HG03060 (cell line): ENCODE measurements at regions not wholly inside any gene's neighbourhood (a gene's known extent, or its start where the extent isn't known, plus 50 kb on each side); places are given as distances from the start of the nearest gene placed in this dataset.
"Not testable (repeated sequence)": the region's sequence is repeated elsewhere in the genome, so short reads cannot be mapped to it uniquely, and the experiment has no call there.

Experiments used
- ATAC-seq: cut with Tn5 transposase; IDR thresholded peaks from one replicate; pipeline ENCODE4 v1.9.1; 2021; ENCODE audit warnings: low read depth, moderate number of reproducible peaks; ENCODE audit not compliant: unreplicated experiment

DNA sequence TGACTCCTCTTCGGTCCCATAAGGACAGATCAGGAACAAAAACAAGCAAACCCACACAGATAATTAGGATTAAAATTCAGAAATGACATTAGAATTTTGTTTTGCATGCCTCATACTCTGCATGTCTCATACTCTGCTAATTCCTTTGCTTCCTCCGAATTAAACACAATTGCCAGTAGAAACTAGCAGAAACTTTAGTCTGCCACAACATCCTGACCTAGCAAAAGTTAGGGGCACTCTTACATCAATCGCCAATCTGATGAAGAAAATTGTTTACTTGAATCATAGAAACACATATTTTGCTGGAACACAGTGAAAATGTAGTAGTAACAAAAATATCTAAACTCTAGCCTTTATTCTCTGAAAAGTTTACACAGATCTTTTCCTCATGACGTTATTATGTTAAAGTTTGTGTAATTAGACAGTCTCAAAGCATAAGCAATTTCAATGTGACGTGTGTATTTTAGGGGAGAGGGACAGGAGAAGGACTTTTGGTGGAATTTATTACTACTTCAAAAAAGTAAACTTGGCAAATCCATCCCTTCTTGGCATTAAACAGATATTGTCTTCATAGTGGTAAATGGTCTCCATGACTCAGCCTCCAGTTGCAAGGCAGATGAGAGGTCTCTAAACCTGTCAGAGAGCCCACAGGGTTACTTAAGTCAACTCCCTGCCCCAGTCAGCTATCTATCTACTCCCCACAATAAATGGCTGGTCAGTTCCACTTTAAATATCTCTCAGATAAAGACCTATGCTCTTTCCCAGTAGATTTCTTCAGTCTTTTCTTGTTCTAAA is 249.8 kb upstream of the UBASH3B start:
- no peak for ATAC-seq

DNA sequence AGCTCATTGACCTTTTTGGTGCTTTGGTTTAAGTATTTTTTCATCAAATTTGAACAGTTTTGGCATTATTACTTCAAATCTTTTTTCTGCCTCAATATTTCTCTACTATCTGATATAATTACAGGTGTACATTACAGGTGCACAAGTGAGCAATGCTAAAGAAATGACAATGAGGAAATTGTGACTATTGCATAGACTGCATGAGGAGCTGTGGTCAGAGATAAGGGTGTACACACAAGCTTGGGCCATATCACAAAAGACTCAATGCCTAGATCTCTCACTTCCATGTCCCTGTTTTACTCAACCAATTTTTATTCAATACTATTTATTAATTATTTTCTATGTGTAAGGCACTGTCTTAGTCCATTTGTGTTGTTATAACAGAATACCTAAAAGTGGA is 251.0 kb upstream of the UBASH3B start:
- no peak for ATAC-seq

DNA sequence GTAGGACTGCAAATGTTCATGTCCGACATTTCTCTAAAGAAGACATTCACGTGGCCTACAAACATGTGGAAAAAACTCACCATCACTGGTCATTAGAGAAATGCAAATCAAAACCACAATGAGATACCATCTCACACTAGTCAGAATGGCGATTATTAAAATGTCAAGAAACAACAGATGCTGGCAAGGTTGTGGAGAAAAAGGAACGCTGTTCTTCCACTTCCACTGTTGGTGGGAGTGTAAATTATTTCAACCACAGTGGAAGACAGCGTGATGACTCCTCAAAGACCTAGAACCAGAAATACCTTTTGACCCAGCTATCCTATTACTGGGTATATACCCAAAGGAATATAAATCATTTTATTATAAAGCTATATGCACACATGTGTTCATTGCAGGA is 253.9 kb upstream of the UBASH3B start:
- ATAC-seq: not testable (repeated sequence)

DNA sequence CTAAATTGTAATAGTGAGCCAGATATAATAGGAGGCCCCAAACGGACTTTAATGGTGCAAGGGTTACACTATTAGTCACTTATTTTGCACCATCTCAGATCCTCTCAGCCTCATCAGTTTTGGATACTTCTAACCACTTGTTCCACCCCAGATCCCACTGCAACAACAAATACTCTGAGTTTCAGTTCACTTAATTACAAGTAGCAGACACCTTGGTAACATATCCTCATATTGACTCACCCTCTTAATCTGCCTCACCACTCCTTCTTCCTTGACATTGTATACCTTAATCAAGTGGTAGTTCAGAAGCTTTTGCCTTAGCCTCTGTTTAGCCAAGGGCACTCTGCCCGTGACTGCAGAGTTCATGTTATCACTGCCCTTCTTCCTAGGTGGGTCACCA is 256.1 kb upstream of the UBASH3B start:
- ATAC-seq: peak; percentile 82

DNA sequence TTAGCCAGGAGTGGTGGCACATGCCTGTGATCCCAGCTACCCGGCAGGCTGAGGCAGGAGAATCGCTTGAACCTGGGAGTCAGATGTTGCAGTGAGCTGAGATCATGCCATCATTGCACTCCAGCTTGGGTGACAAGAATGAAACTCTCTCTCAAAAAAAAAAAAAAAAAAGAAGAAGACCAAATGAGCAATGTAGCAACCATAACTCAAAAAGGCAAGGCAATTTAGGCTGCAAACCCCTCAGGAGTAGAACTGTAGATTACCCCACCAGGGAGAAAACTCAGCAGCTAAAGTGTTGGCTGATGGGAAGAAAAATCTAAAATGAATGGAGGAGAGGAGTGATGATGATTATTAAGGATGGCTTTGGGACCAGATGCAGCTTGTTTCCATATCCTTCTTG is 256.7 kb upstream of the UBASH3B start:
- no peak for ATAC-seq

DNA sequence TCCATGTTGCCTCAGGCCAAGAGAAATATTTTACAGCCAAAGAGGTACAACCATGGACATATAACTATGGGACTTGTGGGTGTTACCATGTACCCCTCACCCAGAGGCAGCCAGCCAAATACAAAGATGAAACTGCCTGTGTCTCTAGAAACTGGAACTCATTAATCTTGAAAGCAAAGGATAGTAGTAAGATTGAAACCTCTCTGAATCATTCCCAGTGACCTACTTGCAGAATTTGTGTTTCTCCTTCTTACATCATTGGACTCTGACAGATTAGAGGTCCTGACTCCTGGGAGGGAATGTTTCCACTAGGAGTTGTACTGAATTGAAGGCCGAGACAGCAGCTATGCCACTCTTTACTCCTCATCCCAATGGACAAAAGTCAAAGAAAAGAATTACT is 257.4 kb upstream of the UBASH3B start:
- no peak for ATAC-seq

- ATAC-seq: no peak
These were observed 260.2 kb upstream of the UBASH3B start for GRCh38 chr11:122395282-122395681.

GRCh38 chr11:122394313-122394712 is 261.2 kb upstream of the UBASH3B start:
- ATAC-seq: no peak

- no peak for ATAC-seq
These were observed 262.2 kb upstream of the UBASH3B start for GRCh38 chr11:122393209-122393860.

- no peak for ATAC-seq
These were observed 263.0 kb upstream of the UBASH3B start for GRCh38 chr11:122392508-122392907.

GRCh38 chr11:122391049-122391448 is 264.5 kb upstream of the UBASH3B start:
- no peak for ATAC-seq

GRCh38 chr11:122383186-122383585 is 267.2 kb upstream of the BLID start:
- ATAC-seq: no peak

DNA sequence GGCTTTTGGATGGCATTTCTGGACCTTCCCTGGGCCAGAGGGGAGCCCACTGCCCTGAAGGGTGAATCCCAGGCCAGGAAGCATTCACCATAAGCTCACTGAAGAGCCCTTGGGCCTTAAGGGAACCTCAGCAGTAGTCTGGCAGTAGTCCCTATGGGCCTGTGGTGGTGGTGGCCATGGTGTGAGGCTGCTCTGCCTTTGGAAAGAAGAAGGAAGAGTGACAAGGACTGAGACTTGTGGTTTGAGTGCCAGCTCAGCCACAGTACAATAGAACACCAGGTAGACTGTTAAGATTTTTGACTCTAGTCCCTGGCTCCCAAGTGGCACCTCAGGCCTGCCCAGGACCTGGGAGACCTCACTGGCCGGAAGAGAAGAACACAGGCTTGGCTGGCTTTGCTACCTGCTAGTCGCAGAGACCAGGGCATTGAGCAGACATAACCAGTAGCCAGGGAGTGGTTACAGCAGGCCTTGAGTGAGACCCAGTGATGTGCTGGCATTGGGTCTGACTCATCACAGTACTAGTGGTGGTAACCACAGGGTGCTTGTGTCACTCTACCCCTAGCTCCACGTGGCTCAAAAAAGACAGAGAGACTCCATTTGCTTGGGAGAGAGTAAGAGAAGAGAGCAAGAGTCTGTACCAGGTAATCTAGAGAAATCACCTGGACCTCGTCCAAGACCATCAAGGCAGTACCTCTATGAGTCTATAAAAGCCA is 259.8 kb upstream of the BLID start:
- ATAC-seq: peak; percentile 92

GRCh38 chr11:122368796-122369195 is 252.8 kb upstream of the BLID start:
- no peak for ATAC-seq

- no peak for ATAC-seq
These were observed 251.8 kb upstream of the BLID start for GRCh38 chr11:122367809-122368231.

DNA sequence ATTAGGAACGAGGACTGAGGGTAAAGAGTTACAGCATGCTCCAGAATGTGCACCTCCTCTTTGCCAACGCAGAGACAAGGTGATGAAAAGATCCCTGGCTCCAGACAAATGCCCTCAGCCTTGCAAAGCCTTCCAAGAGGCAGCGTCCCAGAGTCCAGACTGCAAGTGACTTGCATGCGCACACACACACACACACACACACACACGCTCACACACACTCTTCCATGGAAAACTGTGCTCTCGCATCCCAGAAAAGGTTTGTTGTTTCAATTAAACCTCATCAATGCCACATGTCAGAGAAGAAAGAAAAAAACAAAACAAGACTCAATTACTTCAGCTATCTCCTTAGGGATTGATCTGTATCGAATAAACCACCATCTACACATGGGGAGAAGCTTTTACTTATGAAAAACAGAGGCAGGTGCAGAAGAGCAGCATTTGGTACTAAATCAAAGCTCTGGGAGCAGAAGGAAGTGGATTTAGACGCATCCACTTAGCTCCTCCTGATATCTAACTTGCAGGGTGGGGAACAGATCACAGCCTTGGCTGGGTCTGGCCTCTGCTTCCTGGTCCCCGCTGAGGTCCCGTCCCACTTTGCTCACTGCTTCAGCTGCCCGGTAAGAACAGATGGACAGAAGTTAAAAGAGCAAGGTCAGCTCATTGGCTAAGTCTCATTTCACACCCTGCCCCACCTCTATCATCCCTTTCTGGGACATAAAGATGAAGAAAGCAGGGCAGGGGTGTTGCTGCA is 249.8 kb upstream of the BLID start:
- no peak for ATAC-seq

GRCh38 chr11:122363296-122363695 is 247.3 kb upstream of the BLID start:
- ATAC-seq: no peak

- no peak for ATAC-seq
These were observed 246.4 kb upstream of the BLID start for GRCh38 chr11:122362381-122362780.

DNA sequence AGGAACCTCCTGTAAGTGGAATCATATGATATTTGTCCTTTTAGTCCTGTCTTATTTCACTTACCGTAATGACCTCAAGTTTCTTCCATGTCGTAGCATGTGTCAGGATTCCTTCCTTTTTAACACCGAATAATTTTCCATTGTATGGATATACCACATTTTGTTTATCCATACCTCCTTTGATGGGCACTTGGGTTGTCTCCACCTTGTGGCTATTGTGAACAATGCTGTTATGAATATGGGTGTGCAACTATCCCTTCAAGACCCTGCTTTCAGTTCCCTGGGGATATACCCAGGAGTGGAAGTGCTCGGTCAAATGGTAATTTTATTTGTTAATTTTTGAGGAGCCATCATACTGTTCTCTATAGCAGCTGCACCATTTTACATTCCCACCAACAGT is 244.9 kb upstream of the BLID start:
- ATAC-seq: no peak

DNA sequence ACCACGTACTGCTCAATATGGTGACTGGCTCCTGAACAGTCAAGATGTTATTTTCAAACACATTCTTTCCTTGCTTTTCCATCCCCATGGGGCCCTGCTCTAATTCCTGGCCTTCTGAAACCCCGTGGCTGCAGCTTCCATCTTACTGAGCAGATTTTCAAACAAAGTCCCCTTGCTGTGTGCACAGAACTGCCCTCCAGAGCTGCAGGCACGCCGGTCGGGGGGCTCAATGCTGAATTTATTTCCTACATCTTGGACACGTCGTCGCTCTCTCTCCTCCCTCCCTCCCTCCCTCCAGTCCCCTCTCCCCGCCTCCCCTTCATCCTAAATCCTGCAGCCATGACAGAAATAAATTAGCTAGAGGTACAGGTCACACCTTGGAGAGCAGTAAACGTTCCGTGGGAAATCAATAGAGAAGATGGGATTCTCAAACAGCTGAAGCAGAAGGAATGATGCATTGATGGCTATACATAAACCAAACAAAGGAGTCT is 243.1 kb upstream of the BLID start:
- no peak for ATAC-seq

DNA sequence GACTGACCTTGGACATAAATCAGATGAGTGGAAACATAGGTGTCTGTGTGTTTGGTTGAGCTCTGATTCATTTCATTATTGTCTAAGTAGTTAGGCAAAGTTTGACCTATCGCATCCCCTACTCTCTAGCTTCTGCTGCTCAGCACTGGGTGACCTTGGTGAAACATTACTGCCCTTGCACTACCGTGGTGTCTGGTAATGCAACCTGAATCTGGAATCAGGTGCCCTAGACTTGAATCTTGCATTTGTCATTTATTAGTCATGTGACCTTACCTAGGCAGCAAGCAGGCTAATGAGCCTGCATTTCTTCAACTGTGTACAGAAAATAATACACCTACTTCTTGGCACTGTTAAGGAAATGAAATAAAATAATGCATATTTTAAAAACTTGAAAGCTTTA is 242.3 kb upstream of the BLID start:
- no peak for ATAC-seq
